Mesenteric fat pad (tissue), 1 donor: ENCODE measurements at regions not wholly inside any gene's neighbourhood (a gene's known extent, or its start where the extent isn't known, plus 50 kb on each side); places are given as distances from the start of the nearest gene placed in this dataset.
"Not testable (repeated sequence)": the region's sequence is repeated elsewhere in the genome, so short reads cannot be mapped to it uniquely, and the experiment has no call there.

Experiments
- DNase-seq: peaks from one replicate; pipeline ENCODE4 v3.0.0-alpha.2; 2020; ENCODE audit warnings: low spot score
- donor health status: DM: yes; HTN: yes; CAD: no.

GRCh38 chr13:43946281-43946680, 66.6 kb downstream of the LACC1 start:
- no peak for DNase-seq

- no peak for DNase-seq
These were observed 68.3 kb downstream of the LACC1 start for GRCh38 chr13:43947897-43948458.

- DNase-seq = no peak
These were observed 73.7 kb downstream of the LACC1 start for GRCh38 chr13:43953370-43953769.

DNA sequence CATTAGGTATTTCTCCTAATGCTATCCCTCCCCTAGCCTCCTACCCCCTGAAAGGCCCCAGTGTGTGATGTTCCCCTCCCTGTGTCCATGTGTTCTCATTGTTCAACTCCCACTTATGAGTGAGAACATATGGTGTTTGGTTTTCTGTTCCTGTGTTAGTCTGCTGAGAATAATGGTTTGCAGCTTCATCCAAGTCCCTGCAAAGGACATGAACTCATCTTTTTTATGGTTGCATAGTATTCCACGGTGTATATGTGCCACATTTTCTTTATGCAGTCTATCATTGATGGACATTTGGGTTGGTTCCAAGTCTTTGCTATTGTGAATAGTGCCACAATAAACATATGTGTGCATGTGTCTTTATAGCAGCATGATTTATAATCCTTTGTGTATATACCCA, 77.3 kb downstream of the LACC1 start:
- not testable (repeated sequence) for DNase-seq

- no peak for DNase-seq
These were observed 79.6 kb downstream of the LACC1 start for GRCh38 chr13:43959291-43959690.

- DNase-seq = no peak
These were observed 82.2 kb downstream of the LACC1 start for GRCh38 chr13:43961909-43962308.

DNA sequence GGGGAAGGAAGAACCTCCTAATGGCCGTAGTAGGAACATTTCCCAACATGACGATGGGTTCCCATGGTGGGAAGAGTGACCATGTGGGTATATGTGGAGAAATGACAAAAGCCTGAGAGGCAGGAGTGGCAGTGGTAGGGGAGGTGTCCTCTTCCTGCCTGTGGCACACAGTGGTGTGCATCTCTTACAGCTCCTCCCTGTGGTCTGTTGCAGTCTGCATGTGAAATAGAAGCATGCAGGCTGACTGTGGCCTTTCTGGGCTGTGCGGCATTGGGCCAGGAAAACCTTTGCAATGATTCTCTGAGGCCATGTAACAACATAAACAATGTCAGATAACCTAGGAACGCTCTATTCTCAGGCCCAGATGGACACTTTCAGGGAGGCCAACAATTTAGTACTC, 84.0 kb downstream of the LACC1 start:
- no peak for DNase-seq

GRCh38 chr13:43964698-43965458, 85.2 kb downstream of the LACC1 start:
- no peak for DNase-seq

GRCh38 chr13:43965459-43965845, 85.7 kb downstream of the LACC1 start:
- DNase-seq = no peak

DNA sequence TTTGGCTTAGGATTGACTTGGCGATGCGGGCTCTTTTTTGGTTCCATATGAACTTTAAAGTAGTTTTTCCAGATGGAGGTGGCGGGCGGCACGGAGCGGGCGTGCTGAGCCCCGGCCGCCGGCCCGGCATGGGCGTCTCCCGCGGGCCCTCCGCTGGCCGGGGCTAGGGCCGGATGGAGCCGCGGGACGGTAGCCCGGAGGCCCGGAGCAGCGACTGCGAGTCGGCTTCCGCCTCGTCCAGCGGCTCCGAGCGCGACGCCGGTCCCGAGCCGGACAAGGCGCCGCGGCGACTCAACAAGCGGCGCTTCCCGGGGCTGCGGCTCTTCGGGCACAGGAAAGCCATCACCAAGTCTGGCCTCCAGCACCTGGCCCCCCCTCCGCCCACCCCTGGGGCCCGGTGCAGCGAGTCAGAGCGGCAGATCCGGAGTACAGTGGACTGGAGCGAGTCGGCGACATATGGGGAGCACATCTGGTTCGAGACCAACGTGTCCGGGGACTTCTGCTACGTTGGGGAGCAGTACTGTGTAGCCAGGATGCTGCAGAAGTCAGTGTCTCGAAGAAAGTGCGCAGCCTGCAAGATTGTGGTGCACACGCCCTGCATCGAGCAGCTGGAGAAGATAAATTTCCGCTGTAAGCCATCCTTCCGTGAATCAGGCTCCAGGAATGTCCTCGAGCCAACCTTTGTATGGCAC, 88.7 kb downstream of the LACC1 start:
- not testable (repeated sequence) for DNase-seq

DNA sequence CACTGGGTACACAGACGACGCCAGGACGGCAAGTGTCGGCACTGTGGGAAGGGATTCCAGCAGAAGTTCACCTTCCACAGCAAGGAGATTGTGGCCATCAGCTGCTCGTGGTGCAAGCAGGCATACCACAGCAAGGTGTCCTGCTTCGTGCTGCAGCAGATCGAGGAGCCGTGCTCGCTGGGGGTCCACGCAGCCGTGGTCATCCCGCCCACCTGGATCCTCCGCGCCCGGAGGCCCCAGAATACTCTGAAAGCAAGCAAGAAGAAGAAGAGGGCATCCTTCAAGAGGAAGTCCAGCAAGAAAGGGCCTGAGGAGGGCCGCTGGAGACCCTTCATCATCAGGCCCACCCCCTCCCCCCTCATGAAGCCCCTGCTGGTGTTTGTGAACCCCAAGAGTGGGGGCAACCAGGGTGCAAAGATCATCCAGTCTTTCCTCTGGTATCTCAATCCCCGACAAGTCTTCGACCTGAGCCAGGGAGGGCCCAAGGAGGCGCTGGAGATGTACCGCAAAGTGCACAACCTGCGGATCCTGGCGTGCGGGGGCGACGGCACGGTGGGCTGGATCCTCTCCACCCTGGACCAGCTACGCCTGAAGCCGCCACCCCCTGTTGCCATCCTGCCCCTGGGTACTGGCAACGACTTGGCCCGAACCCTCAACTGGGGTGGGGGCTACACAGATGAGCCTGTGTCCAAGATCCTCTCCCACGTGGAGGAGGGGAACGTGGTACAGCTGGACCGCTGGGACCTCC, 89.4 kb downstream of the LACC1 start:
- not testable (repeated sequence) for DNase-seq

- not testable (repeated sequence) for DNase-seq
These were observed 90.2 kb downstream of the LACC1 start for GRCh38 chr13:43969919-43970318.

DNA sequence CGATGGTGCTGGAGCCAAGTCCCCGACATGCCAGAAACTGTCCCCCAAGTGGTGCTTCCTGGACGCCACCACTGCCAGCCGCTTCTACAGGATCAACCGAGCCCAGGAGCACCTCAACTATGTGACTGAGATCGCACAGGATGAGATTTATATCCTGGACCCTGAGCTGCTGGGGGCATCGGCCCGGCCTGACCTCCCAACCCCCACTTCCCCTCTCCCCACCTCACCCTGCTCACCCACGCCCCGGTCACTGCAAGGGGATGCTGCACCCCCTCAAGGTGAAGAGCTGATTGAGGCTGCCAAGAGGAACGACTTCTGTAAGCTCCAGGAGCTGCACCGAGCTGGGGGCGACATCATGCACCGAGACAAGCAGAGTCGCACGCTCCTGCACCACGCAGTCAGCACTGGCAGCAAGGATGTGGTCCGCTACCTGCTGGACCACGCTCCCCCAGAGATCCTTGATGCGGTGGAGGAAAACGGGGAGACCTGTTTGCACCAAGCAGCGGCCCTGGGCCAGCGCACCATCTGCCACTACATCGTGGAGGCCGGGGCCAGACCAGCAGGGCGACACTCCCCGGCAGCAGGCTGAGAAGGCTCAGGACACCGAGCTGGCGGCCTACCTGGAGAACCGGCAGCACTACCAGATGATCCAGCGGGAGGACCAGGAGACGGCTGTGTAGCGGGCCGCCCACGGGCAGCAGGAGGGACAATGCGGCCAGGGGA, 91.0 kb downstream of the LACC1 start:
- not testable (repeated sequence) for DNase-seq

- DNase-seq = not testable (repeated sequence)
These were observed 91.6 kb downstream of the LACC1 start for GRCh38 chr13:43971324-43971723.

DNA sequence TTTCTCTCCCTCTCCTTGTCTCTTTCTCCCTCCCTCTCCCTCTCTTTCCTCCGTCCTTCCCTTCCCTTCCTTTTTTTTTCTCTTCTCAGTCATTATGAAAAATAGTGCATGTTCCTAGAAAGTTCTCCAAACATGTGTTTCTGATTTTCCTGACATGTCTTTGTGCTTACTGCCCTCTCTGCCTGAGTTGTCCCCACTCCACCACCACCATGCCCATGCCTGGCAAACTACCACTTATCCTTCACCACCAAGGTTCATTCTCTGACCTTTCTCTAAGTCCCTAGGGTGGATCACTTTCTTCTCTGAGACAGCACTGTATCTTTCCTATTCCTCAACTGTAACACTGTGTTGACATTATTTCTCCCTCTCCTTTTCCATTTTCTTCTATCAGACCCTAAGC, 98.2 kb downstream of the LACC1 start:
- no peak for DNase-seq

GRCh38 chr13:43978688-43979087, 99.0 kb downstream of the LACC1 start:
- DNase-seq = no peak

- no peak for DNase-seq
These were observed 99.8 kb downstream of the LACC1 start for GRCh38 chr13:43979492-43979891.

DNA sequence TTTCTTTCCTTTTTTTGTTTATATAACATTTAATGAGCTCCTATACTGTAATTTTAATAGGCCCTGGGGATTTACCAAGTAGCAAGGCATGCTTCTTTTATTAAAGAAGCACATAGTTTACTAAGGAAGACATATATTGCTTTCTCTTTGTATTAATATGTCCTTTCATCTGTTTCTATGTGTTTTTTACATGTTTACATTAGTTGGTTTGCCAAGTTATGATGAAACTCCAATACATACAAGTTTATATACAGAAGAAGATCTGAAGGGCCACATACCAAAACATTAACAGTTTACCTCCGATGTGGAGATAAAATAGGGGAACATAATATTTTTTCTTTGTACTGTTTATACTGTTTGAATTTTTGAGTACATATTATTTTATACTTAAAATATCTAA, 100.9 kb downstream of the LACC1 start:
- no peak for DNase-seq

DNA sequence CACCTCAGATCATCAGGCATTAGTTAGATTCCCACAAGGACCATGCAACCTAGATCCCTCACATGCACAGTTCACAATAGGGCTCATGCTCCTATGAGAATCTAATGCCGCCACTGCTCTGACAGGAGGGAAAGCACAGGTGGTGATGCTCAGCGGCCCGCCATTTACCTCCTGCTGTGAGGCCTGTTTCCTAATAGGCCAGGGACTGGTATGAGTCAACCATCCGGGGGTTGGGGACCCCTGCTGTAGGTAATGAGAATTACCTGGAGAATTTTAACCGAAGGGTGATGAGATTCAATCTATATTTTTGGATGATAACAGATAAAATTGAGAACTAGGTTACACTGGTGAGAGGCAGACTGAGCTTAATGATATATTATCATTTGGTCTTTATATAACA, 101.4 kb downstream of the LACC1 start:
- DNase-seq = no peak

DNA sequence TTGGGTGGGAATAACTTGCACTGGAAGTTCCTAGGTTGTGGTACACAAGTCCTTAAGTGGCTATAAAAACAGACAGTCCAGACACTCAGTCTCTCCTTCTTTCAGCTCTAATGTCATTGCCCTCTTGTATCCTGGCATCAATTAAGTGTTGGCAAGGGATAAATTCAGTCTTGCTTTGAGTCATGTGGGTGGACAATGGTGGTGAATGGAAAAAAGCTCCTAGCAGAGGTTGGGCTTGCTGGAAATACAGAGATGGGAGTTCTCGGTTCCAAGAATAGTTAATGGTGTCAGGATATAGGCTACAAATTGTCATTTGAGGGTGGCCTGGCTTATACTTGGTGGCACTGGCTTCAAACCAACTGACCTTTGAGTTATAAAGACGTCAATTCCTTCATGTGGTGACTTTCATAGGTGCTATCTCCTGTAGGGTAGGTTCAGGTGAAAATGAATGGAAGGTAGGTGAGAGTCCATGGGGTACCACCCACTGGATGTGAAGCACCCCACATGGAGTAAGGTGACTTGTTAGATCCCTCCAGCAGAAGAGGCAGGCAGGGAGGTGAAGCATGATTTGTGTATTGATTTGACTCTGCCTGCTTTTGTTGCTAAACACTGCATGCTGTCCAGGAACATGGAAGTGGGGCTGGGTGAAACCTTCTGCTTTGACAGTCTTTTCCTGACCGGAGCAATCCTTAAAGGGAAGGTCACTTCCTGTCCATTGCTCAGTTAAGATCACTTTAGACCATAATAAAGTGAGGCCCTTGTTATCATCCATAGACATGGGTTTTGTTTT, 102.0 kb downstream of the LACC1 start:
- no peak for DNase-seq
